HG03097 (cell line): ENCODE measurements at regions not wholly inside any gene's neighbourhood (a gene's known extent, or its start where the extent isn't known, plus 50 kb on each side); places are given as distances from the start of the nearest gene placed in this dataset.

Source experiments
- ATAC-seq: cut with Tn5 transposase; IDR thresholded peaks from one replicate; pipeline ENCODE4 v1.9.1; 2021; ENCODE audit not compliant: unreplicated experiment, low FRiP score

DNA sequence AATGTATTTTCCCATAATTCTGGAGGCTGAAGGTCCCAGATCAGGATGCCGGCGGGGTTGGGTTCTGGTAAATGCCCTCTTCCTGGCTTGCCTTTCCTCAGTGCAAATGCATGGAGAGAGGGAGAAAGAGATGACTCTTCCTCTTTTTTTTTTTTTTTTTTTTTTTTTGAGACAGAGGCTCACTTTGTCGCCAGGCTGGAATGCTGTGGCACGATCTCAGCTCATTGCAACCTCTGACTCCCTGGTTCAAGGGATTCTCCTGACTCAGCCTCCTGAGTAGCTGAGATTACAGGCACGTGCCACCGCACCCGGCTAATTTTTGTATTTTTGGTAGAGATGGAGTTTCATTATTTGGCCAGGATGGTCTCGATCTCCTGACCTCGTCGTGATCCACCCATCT lies 300.0 kb upstream of the TAS2R1 start:
- no peak for ATAC-seq

DNA sequence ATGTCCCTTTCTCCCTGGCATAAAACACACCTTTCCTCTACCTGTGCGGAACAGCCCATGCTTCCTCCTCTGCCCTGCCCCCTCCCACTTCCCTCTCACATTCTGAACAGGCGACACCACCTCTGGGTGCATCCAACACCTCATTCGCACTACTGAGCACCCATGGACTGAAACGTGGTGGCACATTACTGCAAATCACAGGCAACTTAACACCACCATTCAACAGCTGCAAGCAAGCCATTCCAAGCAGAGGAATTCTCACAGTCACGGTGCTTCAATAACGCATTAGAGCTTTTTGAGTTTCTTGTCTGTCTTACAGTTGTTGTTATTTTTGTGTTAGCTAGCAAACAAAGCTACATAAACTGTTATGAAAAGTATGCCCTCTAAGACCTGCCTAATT lies 298.2 kb upstream of the TAS2R1 start:
- no peak for ATAC-seq

DNA sequence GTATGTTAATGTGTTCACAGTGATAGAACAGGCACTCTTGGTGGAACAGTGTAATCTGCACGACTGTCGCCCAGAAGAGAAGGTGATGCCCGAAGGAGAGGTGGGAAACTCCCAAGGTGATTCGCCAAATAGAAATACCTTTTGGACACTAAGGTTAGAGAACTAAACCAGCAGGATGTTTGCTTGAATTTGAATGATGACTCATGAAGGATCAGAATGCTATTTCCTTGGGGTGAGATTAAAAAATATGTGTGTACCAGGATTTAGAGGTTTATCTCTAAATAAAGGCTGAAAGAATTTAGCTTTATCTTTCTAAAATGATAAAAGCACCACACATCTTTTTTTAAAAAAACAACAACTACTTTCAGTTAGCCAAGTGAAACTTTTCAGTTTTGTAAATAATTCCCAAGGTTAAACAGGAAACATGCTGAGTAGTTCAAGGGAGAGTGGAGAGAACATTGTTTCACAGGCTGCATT lies 297.4 kb upstream of the TAS2R1 start:
- ATAC-seq: no peak

DNA sequence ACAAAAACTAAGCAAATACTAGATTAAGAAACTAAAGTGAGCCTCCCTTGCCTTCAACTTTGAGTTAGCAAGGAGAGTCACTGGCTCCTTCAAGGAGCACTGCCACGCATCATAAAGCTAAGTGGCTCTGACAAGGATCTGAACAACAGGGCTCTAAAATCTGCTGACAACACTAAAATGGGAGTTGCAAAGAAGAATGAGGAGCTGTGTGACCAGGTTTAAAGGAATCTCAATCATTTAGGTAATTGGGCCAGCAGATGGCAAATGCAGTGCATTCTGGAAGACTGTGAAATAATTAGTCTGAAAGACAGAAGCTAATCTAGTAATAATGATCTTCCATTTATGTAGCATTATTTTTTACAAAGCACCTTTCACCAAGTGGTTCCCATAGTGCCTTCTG lies 297.0 kb upstream of the TAS2R1 start:
- ATAC-seq: no peak

DNA sequence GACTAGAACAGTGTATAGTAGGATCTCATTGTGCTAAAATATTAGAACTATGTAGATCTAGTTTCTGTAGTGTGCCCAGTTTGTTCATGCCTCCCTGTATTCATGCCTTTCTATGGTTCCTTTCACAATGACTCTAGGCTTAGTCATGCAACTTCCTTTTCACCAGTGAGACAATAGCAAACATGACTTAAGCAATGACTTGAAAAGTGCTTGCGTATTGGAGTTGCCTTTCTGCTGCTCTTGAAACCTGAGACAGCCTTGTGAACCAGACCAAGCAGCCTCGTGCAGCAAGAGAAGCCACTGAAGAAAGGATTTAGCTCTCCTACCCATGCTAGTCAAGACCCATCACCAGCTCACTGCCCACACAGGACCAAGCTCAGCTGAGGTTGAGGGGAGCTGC lies 294.5 kb upstream of the TAS2R1 start:
- peak; percentile 87 for ATAC-seq

DNA sequence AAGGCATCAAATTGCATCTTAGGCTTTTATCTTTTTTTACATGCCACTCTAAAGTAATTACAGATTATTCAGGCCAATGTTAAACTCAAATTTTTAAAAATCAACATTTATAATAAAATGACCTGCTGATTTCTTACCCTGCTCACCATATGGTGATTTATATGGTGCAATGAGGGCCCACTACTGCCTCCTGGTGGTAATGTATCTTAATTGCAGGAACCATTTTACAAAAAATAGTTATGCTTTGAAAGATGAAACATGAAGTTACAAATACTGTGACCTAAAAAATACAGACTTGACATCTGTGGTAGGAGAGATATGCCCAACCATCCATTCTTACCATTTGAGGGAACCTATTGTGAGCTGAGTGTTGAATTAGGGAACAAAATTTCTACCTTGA lies 292.6 kb upstream of the TAS2R1 start:
- ATAC-seq: no peak

DNA sequence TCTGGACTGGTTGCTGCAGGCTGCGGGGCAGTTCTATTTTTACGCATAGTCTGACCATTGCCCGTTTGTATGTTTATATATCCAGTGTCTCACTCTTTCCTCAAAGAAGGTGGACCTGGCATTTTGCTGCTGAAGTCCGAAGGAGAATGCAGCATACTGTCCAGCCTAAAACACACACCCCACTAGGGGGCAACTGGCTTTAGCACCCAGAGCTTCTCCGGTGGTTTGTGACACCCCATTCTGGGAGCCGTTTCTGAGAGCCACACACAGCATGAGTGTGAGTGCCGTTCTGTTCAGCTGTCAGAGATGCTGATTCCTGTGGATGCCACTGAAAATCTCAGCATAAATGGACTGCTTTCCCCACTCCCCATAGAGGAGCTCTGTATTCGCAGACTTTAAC lies 290.5 kb upstream of the TAS2R1 start:
- ATAC-seq: no peak

DNA sequence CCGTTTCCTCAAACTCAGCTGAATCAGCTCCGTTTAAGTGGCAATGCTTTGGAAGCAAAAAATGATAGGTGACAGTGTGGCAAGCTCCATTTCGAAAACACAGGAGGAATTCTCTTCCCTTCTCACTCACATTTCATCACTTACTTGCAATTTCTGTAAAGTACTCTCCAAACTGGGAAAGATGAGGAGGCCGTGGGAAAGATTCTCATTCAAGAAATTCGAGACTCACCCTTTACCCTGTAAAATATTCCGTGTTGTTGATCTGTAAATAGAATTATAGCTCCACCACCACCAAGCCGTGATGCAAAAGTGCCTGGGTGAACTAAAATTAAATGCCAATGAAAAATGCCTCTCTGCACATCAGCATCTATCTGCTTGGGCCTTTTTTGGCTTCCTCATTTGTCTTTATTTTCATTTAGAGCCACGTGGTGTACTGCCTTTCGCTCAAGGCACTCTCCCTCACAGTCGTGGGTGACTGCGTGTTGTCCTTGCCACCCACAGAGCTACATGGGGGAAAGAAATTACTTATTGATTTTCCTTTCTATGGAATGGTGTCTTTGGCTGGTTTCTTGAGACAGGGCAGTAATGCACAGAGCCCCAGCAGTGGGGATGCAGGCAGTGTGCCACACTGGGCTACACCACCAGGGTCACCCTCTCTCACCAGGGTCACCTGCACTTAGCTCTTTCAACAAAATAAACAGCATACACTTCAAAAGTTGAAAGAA lies 289.3 kb upstream of the TAS2R1 start:
- no peak for ATAC-seq

DNA sequence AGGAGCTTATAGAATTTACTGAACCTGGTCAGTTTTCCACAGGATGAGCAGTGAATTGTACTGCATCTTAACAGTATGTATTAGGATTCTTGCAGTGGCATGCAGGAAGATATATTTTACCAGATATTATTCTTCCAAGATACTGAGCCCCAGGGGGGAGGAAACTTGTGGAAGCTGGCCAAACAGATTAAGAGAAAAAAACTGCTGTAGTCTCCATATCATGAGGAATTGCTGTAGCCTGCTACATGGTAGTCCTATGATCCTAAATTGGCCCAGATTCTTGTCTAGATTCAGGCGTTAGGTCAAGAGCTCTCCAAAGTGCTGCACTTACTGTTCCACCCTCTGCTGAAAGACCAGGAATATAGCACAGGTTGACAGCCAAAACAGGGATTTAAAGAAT lies 275.5 kb upstream of the TAS2R1 start:
- ATAC-seq: no peak

DNA sequence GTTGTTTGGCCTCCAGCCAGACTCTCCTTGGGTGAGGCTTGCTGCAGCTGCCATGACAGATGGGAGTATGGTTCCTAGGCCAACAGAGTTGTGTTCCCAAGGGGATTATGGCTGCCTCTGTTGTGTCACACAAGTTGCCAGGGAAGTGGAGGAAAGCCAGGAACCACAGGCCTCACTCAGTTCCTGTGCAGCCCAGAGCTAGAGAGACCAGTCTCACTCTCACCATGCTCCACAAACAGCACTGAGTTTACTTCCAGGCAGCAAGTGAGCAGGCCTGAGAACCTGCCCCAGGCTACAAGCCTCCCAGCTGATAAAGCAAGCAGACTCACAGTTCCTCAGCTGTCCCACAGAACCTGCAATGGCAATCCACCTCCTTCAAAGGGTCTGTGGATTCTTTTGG lies 273.6 kb upstream of the TAS2R1 start:
- ATAC-seq: no peak

DNA sequence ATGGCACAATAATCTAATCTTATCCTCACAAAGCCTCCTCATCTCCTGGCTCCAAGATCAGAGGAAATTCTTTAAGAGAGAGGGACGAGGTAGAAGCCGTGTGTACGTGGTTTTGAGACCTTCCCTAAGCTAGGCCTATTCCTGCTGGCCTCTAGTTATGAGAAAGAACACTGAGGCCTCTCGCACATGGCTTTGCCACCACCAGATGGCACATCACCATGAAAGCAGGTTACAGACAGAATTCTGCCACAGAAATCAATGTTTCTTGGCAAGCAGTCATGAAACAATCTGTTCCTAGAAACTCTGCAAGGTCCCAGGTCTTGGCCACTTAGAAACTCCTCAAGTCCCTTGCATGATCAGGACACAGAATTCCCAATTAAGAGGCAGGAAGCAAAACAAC lies 268.2 kb upstream of the TAS2R1 start:
- ATAC-seq: no peak

DNA sequence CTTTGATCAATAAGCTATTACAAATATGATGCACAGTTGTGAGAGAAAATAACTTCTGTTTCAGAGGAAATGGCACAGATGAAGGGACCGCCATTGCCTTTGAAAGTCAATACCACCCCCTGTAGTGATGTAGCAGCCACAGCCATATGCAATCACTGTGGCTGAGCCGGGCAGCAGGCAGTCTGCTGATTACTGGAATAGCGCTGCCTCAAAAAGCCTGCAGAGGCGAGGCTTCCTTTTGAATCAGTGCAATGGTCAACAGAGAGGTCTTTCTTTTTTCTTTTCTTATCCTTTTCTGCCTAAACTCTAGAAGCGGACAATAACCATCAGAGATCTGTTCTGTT lies 265.1 kb upstream of the TAS2R1 start:
- ATAC-seq: no peak

DNA sequence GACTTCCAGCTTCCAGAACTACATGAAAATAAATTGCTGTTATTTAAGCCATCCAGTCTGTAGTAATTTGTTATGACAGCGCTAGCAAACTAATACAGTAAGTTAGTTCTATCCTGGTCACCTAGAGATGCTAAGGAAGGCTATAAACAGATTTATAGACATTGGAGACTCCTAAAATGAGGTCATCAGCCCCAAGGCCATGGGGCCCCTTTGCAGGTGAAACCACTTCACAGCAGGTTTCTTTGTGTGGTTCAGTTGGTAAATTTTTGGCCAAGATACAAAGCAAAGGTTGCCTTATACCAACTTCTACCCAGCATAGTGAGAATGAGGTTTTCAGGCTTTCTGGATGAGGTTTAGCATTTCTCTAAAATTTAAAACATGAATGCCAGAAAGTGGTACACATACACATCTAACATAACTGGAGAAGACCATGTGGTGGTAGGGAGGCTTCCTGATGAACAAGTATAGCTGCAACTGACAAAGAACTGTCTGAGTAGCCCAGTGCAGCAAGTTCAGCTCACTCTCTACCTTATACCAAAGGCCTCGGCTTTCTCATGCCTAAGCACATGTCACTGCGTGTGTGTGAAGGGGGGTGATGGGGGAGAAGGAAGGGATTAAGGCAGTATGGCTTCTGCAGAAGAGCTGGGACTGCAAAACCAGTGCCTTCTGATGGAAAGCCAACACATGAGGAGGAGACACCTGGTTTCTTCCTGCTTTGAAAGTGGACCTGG lies 264.6 kb upstream of the TAS2R1 start:
- no peak for ATAC-seq

DNA sequence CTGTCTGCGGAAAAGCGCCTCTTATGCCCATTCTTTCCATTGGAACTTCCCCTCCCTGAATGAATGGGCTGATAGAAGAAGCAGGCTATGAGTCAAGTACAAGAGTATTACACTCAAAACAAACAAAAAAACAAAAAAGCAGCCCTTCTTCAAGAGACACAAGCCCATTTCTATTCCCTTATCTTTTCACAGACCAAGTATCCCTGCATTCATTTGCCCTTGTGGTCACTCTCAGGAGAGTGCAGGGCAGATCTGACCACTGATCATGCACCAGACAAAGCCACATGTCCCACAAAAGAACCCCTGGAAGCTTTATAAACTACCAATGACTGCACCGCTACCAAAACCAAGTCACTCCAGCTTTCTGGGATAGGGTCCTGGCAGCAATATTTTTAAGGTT lies 262.5 kb upstream of the TAS2R1 start:
- no peak for ATAC-seq

DNA sequence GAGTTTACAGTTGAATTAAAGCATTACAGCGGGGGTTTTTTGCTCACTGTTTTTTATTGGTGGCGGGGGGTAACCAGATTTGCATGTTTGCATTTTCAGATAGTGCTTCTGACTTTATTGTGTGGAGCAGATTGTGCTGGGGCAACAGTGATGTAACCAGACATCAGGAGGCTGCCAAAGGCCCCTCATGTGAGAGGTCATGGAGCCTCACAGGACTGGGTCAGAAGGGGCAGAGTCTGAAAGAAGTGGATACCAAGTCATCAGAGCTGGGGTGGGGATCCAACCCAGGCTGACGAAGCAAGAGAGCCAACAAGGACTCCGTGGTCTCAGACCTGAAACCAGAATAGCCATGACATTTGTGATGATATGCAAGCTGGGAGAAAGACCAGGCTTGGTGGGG lies 259.4 kb upstream of the TAS2R1 start:
- ATAC-seq: no peak

DNA sequence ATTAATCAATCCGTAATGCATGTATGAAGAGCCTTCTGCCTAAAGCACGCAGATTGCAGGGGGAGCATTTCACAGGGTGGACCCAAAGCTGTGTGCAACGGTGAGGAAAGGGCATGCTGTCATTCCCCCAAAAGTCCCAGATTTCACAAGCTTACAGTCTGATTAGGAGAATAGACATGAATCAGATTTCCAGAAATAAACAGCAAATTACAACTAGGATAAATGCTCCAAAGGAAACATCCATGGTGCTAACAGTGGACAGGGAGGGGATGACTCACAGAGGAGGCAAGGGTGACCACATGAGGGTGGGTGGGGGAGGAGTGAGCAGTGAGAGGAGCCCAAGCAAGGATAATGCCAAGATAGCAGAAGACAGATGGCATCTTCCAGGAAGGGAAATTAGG lies 258.4 kb upstream of the TAS2R1 start:
- ATAC-seq: no peak

DNA sequence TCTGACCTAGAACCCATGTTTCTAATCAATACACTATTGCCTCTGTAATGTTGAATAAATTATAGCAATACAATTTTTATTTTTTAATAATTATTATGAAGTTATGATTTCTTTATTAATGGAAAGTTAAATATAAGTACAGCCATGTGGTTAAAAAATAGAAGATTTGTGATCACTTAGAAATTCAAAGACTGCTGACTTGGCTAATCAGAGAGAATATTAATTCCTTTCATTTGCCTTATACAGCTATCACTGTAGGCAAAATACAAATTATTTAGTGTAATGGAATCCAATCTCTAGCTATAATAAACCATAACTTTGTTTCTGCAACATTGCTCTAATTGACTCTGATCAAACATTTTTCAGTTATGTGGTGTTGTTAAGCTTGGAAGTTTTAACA lies 255.0 kb upstream of the TAS2R1 start:
- ATAC-seq: no peak

DNA sequence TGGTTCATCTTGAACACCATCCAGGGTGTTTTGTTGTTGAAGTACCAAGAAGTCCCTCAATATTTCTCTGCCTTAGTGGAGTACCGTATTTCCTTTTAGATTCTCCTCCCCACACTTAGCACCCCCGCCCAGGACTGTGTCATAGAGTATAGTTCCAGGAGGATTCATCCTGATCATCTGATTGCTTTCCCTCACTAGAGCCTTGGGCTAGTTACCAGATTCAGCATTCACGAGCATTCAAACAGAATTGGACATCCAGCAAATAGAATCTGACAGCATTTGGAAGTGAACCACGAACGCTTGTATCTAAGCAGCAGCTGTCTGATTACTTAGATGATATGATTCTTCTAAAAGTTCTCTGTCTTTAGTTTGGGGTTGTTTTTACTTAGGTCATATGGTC lies 248.1 kb upstream of the TAS2R1 start:
- ATAC-seq: no peak

DNA sequence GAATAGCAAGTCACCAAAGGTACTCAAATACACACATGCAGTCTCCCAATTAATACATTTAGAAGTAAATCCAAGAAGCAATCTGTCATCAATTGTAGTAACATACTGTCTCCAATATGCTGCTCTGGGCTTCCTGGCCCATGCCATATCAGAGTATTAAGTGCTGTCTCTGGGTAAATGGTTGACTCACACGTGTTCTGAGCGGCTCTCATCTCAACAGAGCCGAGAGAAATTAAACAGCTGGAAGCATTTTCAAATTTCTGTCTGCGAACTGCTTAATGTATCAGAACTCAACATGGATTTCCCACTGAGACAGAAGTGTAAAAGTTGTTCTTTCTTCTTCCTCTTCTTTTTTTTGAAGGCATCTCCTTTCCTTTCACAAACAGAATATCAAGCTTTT lies 247.3 kb upstream of the TAS2R1 start:
- ATAC-seq: no peak

DNA sequence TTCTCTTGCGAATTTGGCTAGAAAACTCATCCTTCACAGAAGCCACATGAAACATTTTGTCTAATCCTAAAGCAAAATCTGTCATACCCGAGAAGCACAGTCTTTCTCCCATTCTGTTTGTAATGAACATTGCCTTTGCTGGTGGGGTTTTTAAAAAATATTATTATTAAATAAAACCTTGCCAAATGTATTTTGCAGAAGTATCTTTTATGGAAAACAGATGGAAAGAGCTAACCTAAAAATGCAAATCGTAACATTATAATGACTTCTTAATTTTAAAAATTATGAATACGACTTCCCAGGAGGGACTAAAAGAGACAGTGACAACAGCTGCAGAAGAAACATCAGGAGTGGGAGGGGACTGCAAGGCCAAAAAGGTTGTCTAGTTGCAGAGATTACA lies 246.3 kb upstream of the TAS2R1 start:
- ATAC-seq: no peak

DNA sequence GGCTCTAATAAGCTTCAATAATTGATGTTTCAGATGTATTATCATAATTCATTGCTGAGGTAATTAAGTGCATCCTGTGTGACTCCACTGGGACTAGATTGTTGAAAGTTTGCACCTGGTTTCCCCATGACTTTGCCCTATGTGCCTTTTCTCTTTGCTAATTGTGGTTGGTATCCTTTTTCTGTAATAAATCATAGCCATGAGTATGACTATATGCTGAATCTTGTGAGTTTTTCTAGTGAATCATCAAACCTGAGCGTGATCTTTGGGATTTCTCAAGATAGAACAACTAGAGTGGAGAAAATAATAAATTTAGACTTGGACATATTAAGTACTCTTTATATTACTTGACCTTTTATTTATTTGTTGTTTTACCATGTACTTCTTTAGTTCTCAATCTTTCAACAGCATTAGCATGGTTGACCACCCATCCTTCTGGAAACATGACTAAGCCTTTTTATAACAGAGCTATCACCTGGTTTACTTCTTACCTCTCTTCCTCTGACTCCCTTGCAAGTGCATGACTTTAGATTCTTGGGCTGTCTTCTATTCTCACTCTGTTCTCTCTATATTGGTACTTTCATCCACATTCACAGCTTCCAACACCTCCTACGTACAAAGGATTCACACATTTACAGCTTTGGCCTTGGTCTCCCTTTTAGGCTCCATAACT lies 239.6 kb upstream of the TAS2R1 start:
- ATAC-seq: no peak

DNA sequence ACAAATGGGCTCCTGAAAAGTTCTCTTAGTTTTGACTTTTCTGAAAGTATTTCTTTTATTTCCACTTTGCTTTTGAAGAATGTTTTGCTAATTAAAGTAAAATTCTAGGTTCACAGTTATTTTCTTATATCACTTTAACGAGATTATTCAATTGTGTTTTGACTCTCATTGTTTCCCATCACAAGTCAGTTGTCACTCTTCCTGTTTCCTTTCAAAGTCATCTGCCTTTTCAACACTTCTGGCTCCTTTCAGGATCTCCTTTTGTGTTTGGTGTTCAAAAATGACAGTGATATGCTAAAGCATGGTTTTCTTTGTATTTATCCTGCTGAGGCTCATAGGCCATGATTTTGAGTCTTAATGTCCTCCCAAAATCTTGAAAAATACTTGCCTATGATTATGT lies 235.4 kb upstream of the TAS2R1 start:
- no peak for ATAC-seq
